ENCODE measurements at regions not wholly inside any gene's neighbourhood (a gene's known extent, or its start where the extent isn't known, plus 50 kb on each side); places are given as distances from the start of the nearest gene placed in this dataset.
"Not testable (repeated sequence)": the region's sequence is repeated elsewhere in the genome, so short reads cannot be mapped to it uniquely, and the experiment has no call there.

GRCh38 chr2:194464964-194465638, 1191.9 kb upstream of the SLC39A10 start:
- intact Hi-C loops (cut with DNase I) = no loop called here
- DNase-seq = no peak
- Histone ChIP-seq H3K27ac (ENCODE audit: low read depth in 2 of 2, low read length in 2 of 2) (no peak overlapping the region), H3K4me3 (ENCODE audit: low read length in 3 of 3) (no peak overlapping the region), H3K9ac (ENCODE audit: low read length in 3 of 3) (no peak overlapping the region), H3K27me3 (ENCODE audit: control insufficient read depth, insufficient read depth, low read length) (no peaks in the 10 kb centered on the region), H3K9me3 (ENCODE audit: control insufficient read depth in 2 of 3, insufficient read depth in 1 of 3, low read length in 3 of 3) (no peaks in the 10 kb centered on the region), H3K36me3 (ENCODE audit: control insufficient read depth in 2 of 3, insufficient read depth in 3 of 3, low read length in 3 of 3) (no peaks in the 10 kb centered on the region), H3K4me1 (ENCODE audit: control insufficient read depth in 2 of 3, insufficient read depth in 2 of 3, low read depth in 1 of 3, low read length in 3 of 3) (no peaks in the 10 kb centered on the region)
- FAIRE-seq = no peak
- TF ChIP-seq CTCF (IDR thresholded peaks at IDR 0.05; ENCODE audit: borderline replicate concordance, extremely low read depth, insufficient read depth) = no peak

- H3K27me3 ChIP-seq (ENCODE audit: control insufficient read depth, insufficient read depth, low read length); FAIRE-seq; intact Hi-C loops (cut with DNase I); H3K36me3 ChIP-seq (ENCODE audit: control insufficient read depth in 2 of 3, insufficient read depth in 3 of 3, low read length in 3 of 3); DNase-seq; H3K4me1 ChIP-seq (ENCODE audit: control insufficient read depth in 2 of 3, insufficient read depth in 2 of 3, low read depth in 1 of 3, low read length in 3 of 3); H3K9me3 ChIP-seq (ENCODE audit: control insufficient read depth in 2 of 3, insufficient read depth in 1 of 3, low read length in 3 of 3); H3K9ac ChIP-seq (ENCODE audit: low read length in 3 of 3); H3K4me3 ChIP-seq (ENCODE audit: low read length in 3 of 3); H3K27ac ChIP-seq (ENCODE audit: low read depth in 2 of 2, low read length in 2 of 2): not testable (repeated sequence)
Measured at GRCh38 chr2:194462883-194463282, 1194.1 kb upstream of the SLC39A10 start.

- H3K9ac ChIP-seq (ENCODE audit: low read length in 3 of 3) = no peak overlapping the region
- no peaks in the 10 kb centered on the region for H3K27me3 ChIP-seq (ENCODE audit: control insufficient read depth, insufficient read depth, low read length)
- no peak for DNase-seq
- no peaks in the 10 kb centered on the region for H3K9me3 ChIP-seq (ENCODE audit: control insufficient read depth in 2 of 3, insufficient read depth in 1 of 3, low read length in 3 of 3)
- no peak for TF ChIP-seq CTCF (IDR thresholded peaks at IDR 0.05; ENCODE audit: borderline replicate concordance, extremely low read depth, insufficient read depth)
- H3K4me3 ChIP-seq (ENCODE audit: low read length in 3 of 3) = no peak overlapping the region
- intact Hi-C loops (cut with DNase I) = no loop called here
- H3K4me1 ChIP-seq (ENCODE audit: control insufficient read depth in 2 of 3, insufficient read depth in 2 of 3, low read depth in 1 of 3, low read length in 3 of 3) = no peaks in the 10 kb centered on the region
- H3K27ac ChIP-seq (ENCODE audit: low read depth in 2 of 2, low read length in 2 of 2) = no peak overlapping the region
- no peaks in the 10 kb centered on the region for H3K36me3 ChIP-seq (ENCODE audit: control insufficient read depth in 2 of 3, insufficient read depth in 3 of 3, low read length in 3 of 3)
- no peak for FAIRE-seq
Measured at GRCh38 chr2:194455358-194455757, 1201.7 kb upstream of the SLC39A10 start.

GRCh38 chr2:194452504-194452903, 1204.5 kb upstream of the SLC39A10 start:
- no peak for DNase-seq
- FAIRE-seq = no peak
- Histone ChIP-seq H3K9ac (ENCODE audit: low read length in 3 of 3) (no peak overlapping the region), H3K27ac (ENCODE audit: low read depth in 2 of 2, low read length in 2 of 2) (no peak overlapping the region), H3K9me3 (ENCODE audit: control insufficient read depth in 2 of 3, insufficient read depth in 1 of 3, low read length in 3 of 3) (no peaks in the 10 kb centered on the region), H3K4me1 (ENCODE audit: control insufficient read depth in 2 of 3, insufficient read depth in 2 of 3, low read depth in 1 of 3, low read length in 3 of 3) (no peaks in the 10 kb centered on the region), H3K36me3 (ENCODE audit: control insufficient read depth in 2 of 3, insufficient read depth in 3 of 3, low read length in 3 of 3) (no peaks in the 10 kb centered on the region), H3K27me3 (ENCODE audit: control insufficient read depth, insufficient read depth, low read length) (no peaks in the 10 kb centered on the region), H3K4me3 (ENCODE audit: low read length in 3 of 3) (no peak overlapping the region)
- TF ChIP-seq CTCF (IDR thresholded peaks at IDR 0.05; ENCODE audit: borderline replicate concordance, extremely low read depth, insufficient read depth) = no peak
- intact Hi-C loops (cut with DNase I) = no loop called here
